ENCODE measurements at regions not wholly inside any gene's neighbourhood (a gene's known extent, or its start where the extent isn't known, plus 50 kb on each side); places are given as distances from the start of the nearest gene placed in this dataset.

DNA sequence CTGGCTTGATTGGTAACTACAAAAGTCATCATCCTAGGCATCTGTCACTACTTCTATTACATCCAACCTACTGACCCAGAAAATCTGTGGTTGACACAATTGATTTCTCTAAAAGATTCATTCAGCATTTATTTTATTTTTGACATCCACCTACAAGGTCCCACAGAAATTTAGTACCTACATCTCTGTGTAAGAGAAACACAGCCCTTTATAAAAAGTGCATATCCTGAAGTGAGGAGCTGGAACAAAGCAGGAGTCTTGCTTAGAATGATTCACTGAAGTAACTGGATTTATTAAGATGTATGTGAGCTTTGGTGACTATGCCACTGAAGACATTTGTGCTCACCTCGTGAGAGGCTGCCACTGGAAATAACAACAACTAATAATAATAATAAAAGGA, 391.0 kb downstream of the GPAT3 start:
- Histone ChIP-seq H3K36me3 (ENCODE audit: insufficient read depth) (no peaks in the 10 kb centered on the region), H2AFZ (no peak overlapping the region), H4K20me1 (replicated peaks; ENCODE audit: insufficient read depth) (no peaks in the 10 kb centered on the region), H3K4me1 (ENCODE audit: insufficient read depth) (peaks cover 16% of the 10 kb centered on the region), H3K79me2 (replicated peaks; ENCODE audit: insufficient read depth) (no peaks in the 10 kb centered on the region), H3K27me3 (ENCODE audit: insufficient read depth) (no peaks in the 10 kb centered on the region), H3K4me2 (no peak overlapping the region), H3K9me2 (ENCODE audit: insufficient read depth) (no peaks in the 10 kb centered on the region), H3K27ac (ENCODE audit: low read depth) (no peak overlapping the region), H3K4me3 (no peak overlapping the region), H3F3A (replicated peaks; ENCODE audit: low read depth) (no peaks in the 10 kb centered on the region)
- ATAC-seq = no peak
- DNase-seq (ENCODE audit: low spot score) = no peak
- Mint-ChIP-seq H3K4me1 (peaks cover 20% of the 10 kb centered on the region), H3K36me3 (ENCODE audit: low read depth) (no peaks in the 10 kb centered on the region), H3K27ac (no peak overlapping the region), H3K27me3 (ENCODE audit: insufficient read depth, low read depth, poor library complexity) (no peaks in the 10 kb centered on the region), H3K4me3 (no peak overlapping the region), H3K9me3 (no peaks in the 10 kb centered on the region)
- TF ChIP-seq ZNF331 (CRISPR knock-in tag; IDR thresholded peaks at IDR 0.05; ENCODE audit: low read depth) (no peak), NANOG (IDR thresholded peaks at IDR 0.05; ENCODE audit: borderline replicate concordance) (no peak), POLR2AphosphoS5 (IDR thresholded peaks at IDR 0.05; ENCODE audit: low read depth) (no peak), ZNF114 (CRISPR knock-in tag; IDR thresholded peaks at IDR 0.05) (no peak), JUNB (IDR thresholded peaks at IDR 0.05; ENCODE audit: unreplicated experiment) (no peak), CREB1 (CRISPR knock-in tag; IDR thresholded peaks at IDR 0.05; ENCODE audit: low read depth) (no peak), EZH2phosphoT487 (IDR thresholded peaks at IDR 0.05; ENCODE audit: unreplicated experiment) (no peak), EZH2 (IDR thresholded peaks at IDR 0.05; ENCODE audit: low read depth, unreplicated experiment) (no peak), STAT1 (IDR thresholded peaks at IDR 0.05; ENCODE audit: unreplicated experiment) (no peak)
- TF ChIP-seq, protein P1, sequence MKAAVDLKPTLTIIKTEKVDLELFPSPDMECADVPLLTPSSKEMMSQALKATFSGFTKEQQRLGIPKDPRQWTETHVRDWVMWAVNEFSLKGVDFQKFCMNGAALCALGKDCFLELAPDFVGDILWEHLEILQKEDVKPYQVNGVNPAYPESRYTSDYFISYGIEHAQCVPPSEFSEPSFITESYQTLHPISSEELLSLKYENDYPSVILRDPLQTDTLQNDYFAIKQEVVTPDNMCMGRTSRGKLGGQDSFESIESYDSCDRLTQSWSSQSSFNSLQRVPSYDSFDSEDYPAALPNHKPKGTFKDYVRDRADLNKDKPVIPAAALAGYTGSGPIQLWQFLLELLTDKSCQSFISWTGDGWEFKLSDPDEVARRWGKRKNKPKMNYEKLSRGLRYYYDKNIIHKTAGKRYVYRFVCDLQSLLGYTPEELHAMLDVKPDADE (IDR thresholded peaks at IDR 0.05) = no peak
- TF ChIP-seq, protein P2, sequence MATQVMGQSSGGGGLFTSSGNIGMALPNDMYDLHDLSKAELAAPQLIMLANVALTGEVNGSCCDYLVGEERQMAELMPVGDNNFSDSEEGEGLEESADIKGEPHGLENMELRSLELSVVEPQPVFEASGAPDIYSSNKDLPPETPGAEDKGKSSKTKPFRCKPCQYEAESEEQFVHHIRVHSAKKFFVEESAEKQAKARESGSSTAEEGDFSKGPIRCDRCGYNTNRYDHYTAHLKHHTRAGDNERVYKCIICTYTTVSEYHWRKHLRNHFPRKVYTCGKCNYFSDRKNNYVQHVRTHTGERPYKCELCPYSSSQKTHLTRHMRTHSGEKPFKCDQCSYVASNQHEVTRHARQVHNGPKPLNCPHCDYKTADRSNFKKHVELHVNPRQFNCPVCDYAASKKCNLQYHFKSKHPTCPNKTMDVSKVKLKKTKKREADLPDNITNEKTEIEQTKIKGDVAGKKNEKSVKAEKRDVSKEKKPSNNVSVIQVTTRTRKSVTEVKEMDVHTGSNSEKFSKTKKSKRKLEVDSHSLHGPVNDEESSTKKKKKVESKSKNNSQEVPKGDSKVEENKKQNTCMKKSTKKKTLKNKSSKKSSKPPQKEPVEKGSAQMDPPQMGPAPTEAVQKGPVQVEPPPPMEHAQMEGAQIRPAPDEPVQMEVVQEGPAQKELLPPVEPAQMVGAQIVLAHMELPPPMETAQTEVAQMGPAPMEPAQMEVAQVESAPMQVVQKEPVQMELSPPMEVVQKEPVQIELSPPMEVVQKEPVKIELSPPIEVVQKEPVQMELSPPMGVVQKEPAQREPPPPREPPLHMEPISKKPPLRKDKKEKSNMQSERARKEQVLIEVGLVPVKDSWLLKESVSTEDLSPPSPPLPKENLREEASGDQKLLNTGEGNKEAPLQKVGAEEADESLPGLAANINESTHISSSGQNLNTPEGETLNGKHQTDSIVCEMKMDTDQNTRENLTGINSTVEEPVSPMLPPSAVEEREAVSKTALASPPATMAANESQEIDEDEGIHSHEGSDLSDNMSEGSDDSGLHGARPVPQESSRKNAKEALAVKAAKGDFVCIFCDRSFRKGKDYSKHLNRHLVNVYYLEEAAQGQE (IDR thresholded peaks at IDR 0.05; ENCODE audit: unreplicated experiment) = no peak
- TF ChIP-seq, protein P3, sequence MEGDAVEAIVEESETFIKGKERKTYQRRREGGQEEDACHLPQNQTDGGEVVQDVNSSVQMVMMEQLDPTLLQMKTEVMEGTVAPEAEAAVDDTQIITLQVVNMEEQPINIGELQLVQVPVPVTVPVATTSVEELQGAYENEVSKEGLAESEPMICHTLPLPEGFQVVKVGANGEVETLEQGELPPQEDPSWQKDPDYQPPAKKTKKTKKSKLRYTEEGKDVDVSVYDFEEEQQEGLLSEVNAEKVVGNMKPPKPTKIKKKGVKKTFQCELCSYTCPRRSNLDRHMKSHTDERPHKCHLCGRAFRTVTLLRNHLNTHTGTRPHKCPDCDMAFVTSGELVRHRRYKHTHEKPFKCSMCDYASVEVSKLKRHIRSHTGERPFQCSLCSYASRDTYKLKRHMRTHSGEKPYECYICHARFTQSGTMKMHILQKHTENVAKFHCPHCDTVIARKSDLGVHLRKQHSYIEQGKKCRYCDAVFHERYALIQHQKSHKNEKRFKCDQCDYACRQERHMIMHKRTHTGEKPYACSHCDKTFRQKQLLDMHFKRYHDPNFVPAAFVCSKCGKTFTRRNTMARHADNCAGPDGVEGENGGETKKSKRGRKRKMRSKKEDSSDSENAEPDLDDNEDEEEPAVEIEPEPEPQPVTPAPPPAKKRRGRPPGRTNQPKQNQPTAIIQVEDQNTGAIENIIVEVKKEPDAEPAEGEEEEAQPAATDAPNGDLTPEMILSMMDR (conservative IDR thresholded peaks at IDR 0.05; ENCODE audit: low read depth in 2 of 2) = no peak
- TF ChIP-seq, protein P4, sequence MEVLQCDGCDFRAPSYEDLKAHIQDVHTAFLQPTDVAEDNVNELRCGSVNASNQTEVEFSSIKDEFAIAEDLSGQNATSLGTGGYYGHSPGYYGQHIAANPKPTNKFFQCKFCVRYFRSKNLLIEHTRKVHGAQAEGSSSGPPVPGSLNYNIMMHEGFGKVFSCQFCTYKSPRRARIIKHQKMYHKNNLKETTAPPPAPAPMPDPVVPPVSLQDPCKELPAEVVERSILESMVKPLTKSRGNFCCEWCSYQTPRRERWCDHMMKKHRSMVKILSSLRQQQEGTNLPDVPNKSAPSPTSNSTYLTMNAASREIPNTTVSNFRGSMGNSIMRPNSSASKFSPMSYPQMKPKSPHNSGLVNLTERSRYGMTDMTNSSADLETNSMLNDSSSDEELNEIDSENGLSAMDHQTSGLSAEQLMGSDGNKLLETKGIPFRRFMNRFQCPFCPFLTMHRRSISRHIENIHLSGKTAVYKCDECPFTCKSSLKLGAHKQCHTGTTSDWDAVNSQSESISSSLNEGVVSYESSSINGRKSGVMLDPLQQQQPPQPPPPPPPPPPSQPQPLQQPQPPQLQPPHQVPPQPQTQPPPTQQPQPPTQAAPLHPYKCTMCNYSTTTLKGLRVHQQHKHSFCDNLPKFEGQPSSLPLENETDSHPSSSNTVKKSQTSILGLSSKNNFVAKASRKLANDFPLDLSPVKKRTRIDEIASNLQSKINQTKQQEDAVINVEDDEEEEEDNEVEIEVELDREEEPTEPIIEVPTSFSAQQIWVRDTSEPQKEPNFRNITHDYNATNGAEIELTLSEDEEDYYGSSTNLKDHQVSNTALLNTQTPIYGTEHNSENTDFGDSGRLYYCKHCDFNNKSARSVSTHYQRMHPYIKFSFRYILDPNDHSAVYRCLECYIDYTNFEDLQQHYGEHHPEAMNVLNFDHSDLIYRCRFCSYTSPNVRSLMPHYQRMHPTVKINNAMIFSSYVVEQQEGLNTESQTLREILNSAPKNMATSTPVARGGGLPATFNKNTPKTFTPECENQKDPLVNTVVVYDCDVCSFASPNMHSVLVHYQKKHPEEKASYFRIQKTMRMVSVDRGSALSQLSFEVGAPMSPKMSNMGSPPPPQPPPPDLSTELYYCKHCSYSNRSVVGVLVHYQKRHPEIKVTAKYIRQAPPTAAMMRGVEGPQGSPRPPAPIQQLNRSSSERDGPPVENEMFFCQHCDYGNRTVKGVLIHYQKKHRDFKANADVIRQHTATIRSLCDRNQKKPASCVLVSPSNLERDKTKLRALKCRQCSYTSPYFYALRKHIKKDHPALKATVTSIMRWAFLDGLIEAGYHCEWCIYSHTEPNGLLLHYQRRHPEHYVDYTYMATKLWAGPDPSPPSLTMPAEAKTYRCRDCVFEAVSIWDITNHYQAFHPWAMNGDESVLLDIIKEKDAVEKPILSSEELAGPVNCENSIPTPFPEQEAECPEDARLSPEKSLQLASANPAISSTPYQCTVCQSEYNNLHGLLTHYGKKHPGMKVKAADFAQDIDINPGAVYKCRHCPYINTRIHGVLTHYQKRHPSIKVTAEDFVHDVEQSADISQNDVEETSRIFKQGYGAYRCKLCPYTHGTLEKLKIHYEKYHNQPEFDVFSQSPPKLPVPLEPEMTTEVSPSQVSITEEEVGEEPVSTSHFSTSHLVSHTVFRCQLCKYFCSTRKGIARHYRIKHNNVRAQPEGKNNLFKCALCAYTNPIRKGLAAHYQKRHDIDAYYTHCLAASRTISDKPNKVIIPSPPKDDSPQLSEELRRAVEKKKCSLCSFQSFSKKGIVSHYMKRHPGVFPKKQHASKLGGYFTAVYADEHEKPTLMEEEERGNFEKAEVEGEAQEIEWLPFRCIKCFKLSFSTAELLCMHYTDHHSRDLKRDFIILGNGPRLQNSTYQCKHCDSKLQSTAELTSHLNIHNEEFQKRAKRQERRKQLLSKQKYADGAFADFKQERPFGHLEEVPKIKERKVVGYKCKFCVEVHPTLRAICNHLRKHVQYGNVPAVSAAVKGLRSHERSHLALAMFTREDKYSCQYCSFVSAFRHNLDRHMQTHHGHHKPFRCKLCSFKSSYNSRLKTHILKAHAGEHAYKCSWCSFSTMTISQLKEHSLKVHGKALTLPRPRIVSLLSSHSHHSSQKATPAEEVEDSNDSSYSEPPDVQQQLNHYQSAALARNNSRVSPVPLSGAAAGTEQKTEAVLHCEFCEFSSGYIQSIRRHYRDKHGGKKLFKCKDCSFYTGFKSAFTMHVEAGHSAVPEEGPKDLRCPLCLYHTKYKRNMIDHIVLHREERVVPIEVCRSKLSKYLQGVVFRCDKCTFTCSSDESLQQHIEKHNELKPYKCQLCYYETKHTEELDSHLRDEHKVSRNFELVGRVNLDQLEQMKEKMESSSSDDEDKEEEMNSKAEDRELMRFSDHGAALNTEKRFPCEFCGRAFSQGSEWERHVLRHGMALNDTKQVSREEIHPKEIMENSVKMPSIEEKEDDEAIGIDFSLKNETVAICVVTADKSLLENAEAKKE (CRISPR knock-in tag; IDR thresholded peaks at IDR 0.05) = no peak

All from GM23338 (cell line).